Activated naive CD4-positive, alpha-beta T cell treated with anti-CD3 and anti-CD28 coated beads, Interleukin-2, amount 50 U/mL, for 72 hours (primary cell): ENCODE measurements at regions not wholly inside any gene's neighbourhood (a gene's known extent, or its start where the extent isn't known, plus 50 kb on each side); places are given as distances from the start of the nearest gene placed in this dataset.

Experiments used
- ATAC-seq, 2 donors: fragments of 150-1000 bp; cut with Tn5 transposase; 2 replicates each; pipeline ENCODE4 v1.10.0; 2021; ENCODE audit warnings: mild to moderate bottlenecking in 2 of 2, moderate library complexity in 2 of 2
- DNase-seq, 2 donors: peaks; one replicate each; pipeline ENCODE4 v3.0.0; 2021 to 2022; ENCODE audit warnings: low spot score in 2 of 2
- H3K27ac Mint-ChIP-seq, 2 donors: one replicate each; pipeline ENCODE4 v1.8.0; 2022; ENCODE audit warnings: mild to moderate bottlenecking in 2 of 2, mixed read lengths in 2 of 2
- H3K36me3 Mint-ChIP-seq, 2 donors: one replicate each; pipeline ENCODE4 v1.8.0; 2022; ENCODE audit warnings: mixed read lengths in 2 of 2
- H3K9me3 Mint-ChIP-seq, 2 donors: one replicate each; pipeline ENCODE4 v1.8.0; 2022; ENCODE audit warnings: mixed read lengths in 2 of 2

GRCh38 chr5:35362772-35363171 is 132.5 kb upstream of the PRLR start:
- Mint-ChIP-seq H3K36me3 (no peaks in the 10 kb centered on the region), H3K9me3 (no peaks in the 10 kb centered on the region), H3K27ac (no peak overlapping the region)
- DNase-seq (no peak), ATAC-seq (no peak)

DNA sequence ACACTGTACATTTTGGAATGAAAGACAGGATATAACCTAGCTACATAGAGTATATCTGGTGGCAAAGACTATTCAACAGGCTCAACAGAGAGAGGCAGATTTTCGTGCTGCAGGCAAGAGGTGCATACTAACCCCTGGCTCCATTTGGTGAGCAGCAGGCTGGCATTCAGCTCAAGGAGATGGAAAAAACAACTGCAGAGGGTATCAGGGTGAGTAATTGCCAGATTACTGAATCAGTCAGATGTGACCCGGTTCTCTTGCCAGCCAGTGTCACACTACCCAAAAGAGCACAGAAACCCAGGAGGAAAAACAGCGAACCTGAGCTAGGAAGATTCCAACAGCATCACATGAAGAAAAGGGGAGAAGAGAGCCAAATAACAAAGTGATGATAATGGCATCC is 130.4 kb upstream of the PRLR start:
- no peak for DNase-seq
- Mint-ChIP-seq H3K27ac (no peak overlapping the region), H3K9me3 (peaks cover 0 to 8% of the 10 kb centered on the region in 2 donors), H3K36me3 (no peaks in the 10 kb centered on the region)
- ATAC-seq: no peak

DNA sequence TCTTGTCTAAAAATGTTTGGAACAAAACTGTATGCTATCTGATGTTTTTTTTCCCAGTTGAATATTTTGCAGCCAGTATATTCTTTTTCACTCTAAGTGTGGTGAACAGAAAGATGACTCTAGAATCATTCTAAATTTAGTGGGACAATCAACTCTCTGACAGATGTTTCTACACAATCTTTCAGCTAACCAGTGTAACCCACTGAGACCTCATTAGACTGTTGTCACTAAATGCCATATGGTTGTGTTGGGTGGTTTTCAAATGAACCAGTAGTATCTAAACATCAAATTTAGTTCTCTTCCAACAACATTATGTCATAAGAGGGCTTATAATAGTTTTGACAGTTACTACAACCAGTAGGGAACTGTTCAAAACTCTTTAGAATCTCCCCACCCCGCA is 129.6 kb upstream of the PRLR start:
- peak overlapping the region in 1 of 2 donors; percentile 44 for H3K27ac Mint-ChIP-seq

GRCh38 chr5:35357973-35358372 is 127.7 kb upstream of the PRLR start:
- Mint-ChIP-seq H3K27ac (no peak overlapping the region), H3K36me3 (peaks cover 4% of the 10 kb centered on the region in 2 donors), H3K9me3 (peaks cover 3 to 11% of the 10 kb centered on the region in 2 donors)
- DNase-seq (no peak), ATAC-seq (no peak)

More for the DNA sequence above, 129.6 kb upstream of the PRLR start:
- DNase-seq (no peak), ATAC-seq (no peak)
- peaks cover 0 to 8% of the 10 kb centered on the region in 2 donors for H3K9me3 Mint-ChIP-seq
- H3K36me3 Mint-ChIP-seq: no peaks in the 10 kb centered on the region

DNA sequence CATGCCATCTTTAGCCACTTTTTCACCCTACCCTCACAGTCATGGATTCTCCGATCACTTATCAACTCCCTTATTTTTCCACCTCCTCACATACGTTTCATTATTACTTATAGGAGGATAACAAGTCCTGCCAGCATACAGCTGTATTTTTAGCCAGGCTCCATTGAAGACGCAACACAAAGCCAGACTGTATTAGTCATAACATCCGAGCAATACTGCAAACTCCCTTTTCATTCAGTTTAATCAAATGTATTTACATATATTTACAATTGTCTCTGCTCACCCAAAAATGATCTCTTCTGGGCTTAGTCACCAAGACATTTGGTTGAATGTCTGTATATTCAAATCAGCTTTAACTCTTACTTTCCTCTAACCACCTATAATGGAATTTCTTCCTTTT is 126.4 kb upstream of the PRLR start:
- peaks cover 13 to 20% of the 10 kb centered on the region in 2 donors for H3K9me3 Mint-ChIP-seq
- H3K27ac Mint-ChIP-seq: no peak overlapping the region
- DNase-seq: no peak
- ATAC-seq: no peak
- peaks cover 6 to 15% of the 10 kb centered on the region in 2 donors for H3K36me3 Mint-ChIP-seq

GRCh38 chr5:35354751-35355150 is 124.5 kb upstream of the PRLR start:
- no peak for DNase-seq
- H3K27ac Mint-ChIP-seq: peak overlapping the region in 1 of 2 donors; percentile 24
- ATAC-seq: no peak
- peaks cover 20 to 25% of the 10 kb centered on the region in 2 donors for H3K36me3 Mint-ChIP-seq
- peaks cover 23 to 31% of the 10 kb centered on the region in 2 donors for H3K9me3 Mint-ChIP-seq

DNA sequence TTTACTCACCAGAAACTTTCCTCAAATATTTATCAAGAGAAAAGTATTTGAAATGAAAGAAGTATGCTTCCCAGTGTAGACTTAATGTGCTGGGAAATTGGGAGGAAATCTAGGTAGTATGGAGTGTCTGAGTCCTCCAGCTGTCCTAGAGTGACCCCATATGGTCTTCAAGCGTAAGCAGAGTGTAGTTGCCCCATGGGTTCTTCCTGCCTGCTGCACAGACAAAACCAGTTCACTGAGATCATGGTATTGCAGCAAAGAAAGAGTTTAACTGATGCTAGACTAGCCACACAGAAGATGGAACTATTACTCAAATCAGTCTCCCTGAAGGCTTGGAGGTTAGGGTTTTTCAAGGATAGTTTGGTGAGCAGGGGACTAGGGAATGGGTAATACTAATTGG is 114.9 kb upstream of the PRLR start:
- Mint-ChIP-seq H3K9me3 (peaks cover 6 to 15% of the 10 kb centered on the region in 2 donors), H3K36me3 (peaks cover 0 to under 1% of the 10 kb centered on the region in 2 donors), H3K27ac (no peak overlapping the region)
- ATAC-seq: no peak
- DNase-seq: no peak

DNA sequence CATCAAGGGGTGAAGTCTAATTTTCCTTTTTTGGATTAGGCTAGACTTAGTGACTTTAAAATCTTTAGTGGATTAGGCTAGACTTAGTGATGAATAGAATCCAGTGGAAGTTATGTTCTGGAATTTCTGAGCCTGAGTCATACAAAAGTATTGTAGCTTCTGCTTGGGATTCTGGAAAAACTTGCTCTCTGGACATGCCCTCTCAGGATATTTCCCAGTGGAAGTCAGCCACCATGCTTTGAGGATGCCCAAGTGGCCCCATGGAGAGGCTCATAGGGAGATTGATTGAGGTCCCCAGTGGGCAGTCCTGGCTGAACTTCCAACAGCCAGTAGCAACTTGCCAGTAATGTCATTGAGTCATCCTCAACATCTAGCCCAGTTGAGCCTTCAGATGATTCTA is 112.4 kb upstream of the PRLR start:
- peaks cover 4 to 7% of the 10 kb centered on the region in 2 donors for H3K9me3 Mint-ChIP-seq
- H3K27ac Mint-ChIP-seq: no peak overlapping the region
- H3K36me3 Mint-ChIP-seq: no peaks in the 10 kb centered on the region
- ATAC-seq: no peak
- no peak for DNase-seq

- H3K9me3 Mint-ChIP-seq: peaks cover 3 to 7% of the 10 kb centered on the region in 2 donors
- no peaks in the 10 kb centered on the region for H3K36me3 Mint-ChIP-seq
- H3K27ac Mint-ChIP-seq: no peak overlapping the region
- ATAC-seq: peak in 1 of 2 donors; percentile 38
- no peak for DNase-seq
These were observed 110.9 kb upstream of the PRLR start for GRCh38 chr5:35341189-35341588.

GRCh38 chr5:35339616-35340100 is 109.4 kb upstream of the PRLR start:
- no peak for DNase-seq
- no peaks in the 10 kb centered on the region for H3K36me3 Mint-ChIP-seq
- peaks cover 3 to 7% of the 10 kb centered on the region in 2 donors for H3K9me3 Mint-ChIP-seq
- no peak overlapping the region for H3K27ac Mint-ChIP-seq
- ATAC-seq: no peak

DNA sequence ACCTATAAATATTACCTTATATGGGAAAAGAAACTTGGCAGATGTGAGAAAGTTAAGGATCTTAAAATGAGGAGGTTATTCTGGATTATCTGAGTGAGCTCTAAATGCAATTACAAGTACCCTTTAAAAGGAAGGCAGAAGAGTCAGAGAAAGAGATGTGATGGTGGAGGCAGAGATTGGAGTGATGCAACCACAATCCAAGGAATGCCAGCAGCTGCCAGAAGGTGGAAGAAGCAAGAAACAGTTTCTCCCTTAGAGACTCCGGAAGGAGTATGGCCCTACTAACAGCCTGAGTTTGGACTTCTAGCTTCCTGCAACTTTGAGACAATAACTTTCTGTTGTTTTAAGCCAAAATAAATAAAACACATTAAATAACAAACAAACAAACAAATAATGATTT is 108.7 kb upstream of the PRLR start:
- H3K9me3 Mint-ChIP-seq: peaks cover 3 to 7% of the 10 kb centered on the region in 2 donors
- no peaks in the 10 kb centered on the region for H3K36me3 Mint-ChIP-seq
- ATAC-seq (no peak), DNase-seq (no peak)
- H3K27ac Mint-ChIP-seq: no peak overlapping the region

GRCh38 chr5:35338157-35338453 is 107.8 kb upstream of the PRLR start:
- DNase-seq (no peak), ATAC-seq (no peak)
- Mint-ChIP-seq H3K27ac (no peak overlapping the region), H3K36me3 (no peaks in the 10 kb centered on the region), H3K9me3 (peaks cover 2 to 3% of the 10 kb centered on the region in 2 donors)

GRCh38 chr5:35337340-35338156 is 107.3 kb upstream of the PRLR start:
- ATAC-seq: no peak
- H3K36me3 Mint-ChIP-seq: no peaks in the 10 kb centered on the region
- peaks cover 0 to 3% of the 10 kb centered on the region in 2 donors for H3K9me3 Mint-ChIP-seq
- no peak overlapping the region for H3K27ac Mint-ChIP-seq
- no peak for DNase-seq

GRCh38 chr5:35336230-35336629 is 105.9 kb upstream of the PRLR start:
- Mint-ChIP-seq H3K36me3 (no peaks in the 10 kb centered on the region), H3K9me3 (peaks cover 0 to 3% of the 10 kb centered on the region in 2 donors), H3K27ac (no peak overlapping the region)
- DNase-seq: no peak
- no peak for ATAC-seq

GRCh38 chr5:35335752-35336151 is 105.5 kb upstream of the PRLR start:
- Mint-ChIP-seq H3K36me3 (no peaks in the 10 kb centered on the region), H3K9me3 (peaks cover 0 to 3% of the 10 kb centered on the region in 2 donors), H3K27ac (no peak overlapping the region)
- DNase-seq: no peak
- ATAC-seq: no peak

DNA sequence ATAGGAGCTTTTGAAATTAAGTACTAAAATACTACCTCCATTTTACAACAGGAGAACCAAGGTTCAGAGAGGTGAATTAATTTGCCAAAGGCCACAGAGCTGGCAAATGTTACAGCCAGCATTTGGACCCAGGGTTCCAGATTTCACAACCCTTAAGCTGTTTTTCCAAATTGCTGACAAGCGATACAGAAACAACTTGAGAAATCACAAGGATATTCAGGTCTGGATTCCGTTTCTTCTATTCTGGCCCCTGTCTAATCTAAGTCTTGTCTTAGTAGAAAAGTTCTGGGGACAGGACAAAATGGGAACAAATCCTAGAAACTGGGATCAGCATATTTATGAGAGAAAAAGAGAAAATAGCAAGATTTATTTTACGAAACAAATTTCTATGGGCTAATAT is 103.1 kb upstream of the PRLR start:
- Mint-ChIP-seq H3K9me3 (no peaks in the 10 kb centered on the region), H3K27ac (no peak overlapping the region), H3K36me3 (no peaks in the 10 kb centered on the region)
- no peak for ATAC-seq
- DNase-seq: no peak

DNA sequence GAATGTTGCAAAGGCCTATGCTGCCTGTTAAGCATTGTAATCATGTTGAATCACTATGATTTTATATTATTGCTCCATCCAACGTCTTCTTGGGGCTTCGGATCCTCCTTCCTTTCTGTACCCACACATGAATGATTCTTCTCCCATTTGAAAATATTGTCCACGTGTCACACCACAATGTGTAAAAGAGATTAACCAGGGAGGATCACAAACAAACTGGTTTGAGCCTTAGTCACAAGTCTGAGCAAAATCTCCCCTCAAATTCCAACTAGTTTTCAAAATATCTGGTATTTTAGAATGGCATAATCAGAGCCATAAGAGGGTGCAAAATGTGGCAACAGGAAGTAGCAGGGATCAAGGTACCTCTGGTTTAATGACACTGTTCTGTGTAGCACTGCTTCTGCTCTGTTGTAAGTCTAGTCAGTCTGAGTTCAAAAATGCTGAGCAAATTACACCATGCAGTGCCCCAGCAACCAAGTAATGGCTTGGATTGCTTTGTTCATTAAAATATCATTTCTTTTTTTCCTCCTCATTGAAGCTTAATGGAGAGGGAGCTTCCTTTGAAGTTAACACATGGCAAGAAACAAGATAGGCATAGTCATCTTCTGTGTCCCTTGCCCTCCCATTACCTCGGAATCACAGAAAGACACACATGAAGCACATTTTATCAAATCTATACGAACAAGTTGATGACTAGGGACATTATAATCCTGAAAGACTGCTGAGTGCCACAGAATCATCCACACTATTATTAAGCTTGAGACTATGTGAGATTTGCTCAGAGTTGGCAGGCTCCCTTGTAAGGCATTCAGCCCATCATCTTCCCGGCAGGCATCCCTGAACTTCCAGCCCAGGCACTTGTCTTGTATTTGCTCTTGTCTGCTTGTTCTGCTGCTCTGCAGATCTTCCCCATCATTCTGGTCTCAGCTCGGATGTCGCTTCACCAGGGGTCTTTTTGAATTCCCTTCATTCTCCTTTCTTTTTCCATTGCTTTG is 102.0 kb upstream of the PRLR start:
- Mint-ChIP-seq H3K36me3 (peaks cover 0 to 5% of the 10 kb centered on the region in 2 donors), H3K9me3 (peaks cover 0 to 4% of the 10 kb centered on the region in 2 donors), H3K27ac (no peak overlapping the region)
- DNase-seq: no peak
- ATAC-seq: no peak
